UCSD-AML1 (cell line): ENCODE measurements at regions not wholly inside any gene's neighbourhood (a gene's known extent, or its start where the extent isn't known, plus 50 kb on each side); places are given as distances from the start of the nearest gene placed in this dataset.

Source experiments
- DNase-seq: peaks from one replicate; lab custom pipeline; 2025; ENCODE audit not compliant: unreplicated experiment; lab: John Stamatoyannopoulos, UW

GRCh38 chr6:44630125-44631028 lies 242.9 kb downstream of the CDC5L start:
- DNase-seq: peak; percentile 57

GRCh38 chr6:44631968-44632367 lies 244.5 kb downstream of the CDC5L start:
- DNase-seq: no peak

- no peak for DNase-seq
Observed at GRCh38 chr6:44634321-44634720, 246.8 kb downstream of the CDC5L start.

GRCh38 chr6:44635486-44635885 lies 248.0 kb downstream of the CDC5L start:
- no peak for DNase-seq

GRCh38 chr6:44636561-44637248 lies 249.2 kb downstream of the CDC5L start:
- DNase-seq: no peak

GRCh38 chr6:44641344-44642031 lies 254.0 kb downstream of the CDC5L start:
- no peak for DNase-seq

- DNase-seq: no peak
Observed at GRCh38 chr6:44642349-44642748, 254.8 kb downstream of the CDC5L start.

- DNase-seq: no peak
Observed at GRCh38 chr6:44642870-44643522, 255.5 kb downstream of the CDC5L start.

- no peak for DNase-seq
Observed at GRCh38 chr6:44645276-44645675, 257.8 kb downstream of the CDC5L start.

- no peak for DNase-seq
Observed at GRCh38 chr6:44646355-44646754, 258.8 kb downstream of the CDC5L start.

GRCh38 chr6:44649365-44650025 lies 262.0 kb downstream of the CDC5L start:
- DNase-seq: no peak

GRCh38 chr6:44650495-44650894 lies 263.0 kb downstream of the CDC5L start:
- no peak for DNase-seq

GRCh38 chr6:44650947-44651346 lies 263.4 kb downstream of the CDC5L start:
- DNase-seq: no peak

- DNase-seq: no peak
Observed at GRCh38 chr6:44651604-44652003, 264.1 kb downstream of the CDC5L start.

- DNase-seq: no peak
Observed at GRCh38 chr6:44652547-44652946, 265.0 kb downstream of the CDC5L start.

GRCh38 chr6:44653091-44653490 lies 265.6 kb downstream of the CDC5L start:
- DNase-seq: no peak

- no peak for DNase-seq
Observed at GRCh38 chr6:44653761-44654218, 266.3 kb downstream of the CDC5L start.

GRCh38 chr6:44655412-44656342 lies 268.2 kb downstream of the CDC5L start:
- peak; percentile 63 for DNase-seq

- no peak for DNase-seq
Observed at GRCh38 chr6:44656691-44657090, 269.2 kb downstream of the CDC5L start.
